A673 (cell line): ENCODE measurements at regions not wholly inside any gene's neighbourhood (a gene's known extent, or its start where the extent isn't known, plus 50 kb on each side); places are given as distances from the start of the nearest gene placed in this dataset.

Experiments
- EZH2 ChIP-seq: fragments of 200-600 bp; sonication (generic); IDR thresholded peaks from 2 replicates; pipeline ENCODE4 v1.6.1; 2017; ENCODE audit warnings: borderline replicate concordance, low read depth, mild to moderate bottlenecking, mixed read lengths, antibody characterized with exemption, low read length; ENCODE audit not compliant: poor library complexity, severe bottlenecking
- TF ChIP-seq, protein P1 (sequence below): fragments of 300-800, 200-600 bp; sonication (generic); conservative IDR thresholded peaks from 2 replicates; pipeline ENCODE4 v1.5.1; 2017; ENCODE audit warnings: low read depth, mild to moderate bottlenecking, antibody characterized with exemption, low read length, moderate library complexity, mixed read lengths

DNA sequence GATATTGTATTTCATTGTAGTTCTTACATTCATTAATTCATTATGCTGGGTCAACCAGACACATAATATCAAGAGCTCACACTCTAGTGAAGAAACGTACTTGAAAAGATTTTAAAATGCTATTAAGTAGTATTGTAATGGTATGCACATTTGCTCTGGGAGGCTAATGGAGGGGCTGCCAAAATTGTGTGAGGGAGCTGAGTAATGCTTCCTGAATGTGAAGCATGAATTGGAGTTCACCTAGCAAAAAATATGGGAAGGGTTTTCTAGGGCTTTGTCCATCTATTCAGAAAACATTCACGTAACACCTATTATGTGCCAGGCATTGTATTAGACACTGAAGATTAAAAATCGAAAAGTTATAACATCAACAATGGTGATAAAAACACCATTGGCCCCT lies 403.8 kb upstream of the PDE3A start:
- TF ChIP-seq, protein P1, sequence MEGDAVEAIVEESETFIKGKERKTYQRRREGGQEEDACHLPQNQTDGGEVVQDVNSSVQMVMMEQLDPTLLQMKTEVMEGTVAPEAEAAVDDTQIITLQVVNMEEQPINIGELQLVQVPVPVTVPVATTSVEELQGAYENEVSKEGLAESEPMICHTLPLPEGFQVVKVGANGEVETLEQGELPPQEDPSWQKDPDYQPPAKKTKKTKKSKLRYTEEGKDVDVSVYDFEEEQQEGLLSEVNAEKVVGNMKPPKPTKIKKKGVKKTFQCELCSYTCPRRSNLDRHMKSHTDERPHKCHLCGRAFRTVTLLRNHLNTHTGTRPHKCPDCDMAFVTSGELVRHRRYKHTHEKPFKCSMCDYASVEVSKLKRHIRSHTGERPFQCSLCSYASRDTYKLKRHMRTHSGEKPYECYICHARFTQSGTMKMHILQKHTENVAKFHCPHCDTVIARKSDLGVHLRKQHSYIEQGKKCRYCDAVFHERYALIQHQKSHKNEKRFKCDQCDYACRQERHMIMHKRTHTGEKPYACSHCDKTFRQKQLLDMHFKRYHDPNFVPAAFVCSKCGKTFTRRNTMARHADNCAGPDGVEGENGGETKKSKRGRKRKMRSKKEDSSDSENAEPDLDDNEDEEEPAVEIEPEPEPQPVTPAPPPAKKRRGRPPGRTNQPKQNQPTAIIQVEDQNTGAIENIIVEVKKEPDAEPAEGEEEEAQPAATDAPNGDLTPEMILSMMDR, result no peak
- TF ChIP-seq EZH2, result no peak
